HEK293 (cell line): ENCODE measurements at regions not wholly inside any gene's neighbourhood (a gene's known extent, or its start where the extent isn't known, plus 50 kb on each side); places are given as distances from the start of the nearest gene placed in this dataset.
A peak's percentile ranks its signal among the peaks of the same experiment; 100 is the strongest.

Experiments
- HIC1 ChIP-seq: fragments of 450-650 bp; formaldehyde crosslinking; IDR thresholded peaks from 2 replicates; pipeline ENCODE4 v1.5.1; 2016; ENCODE audit warnings: missing biosample characterization, missing genetic modification characterization
- INSM2 ChIP-seq: fragments of 450-650 bp; formaldehyde crosslinking; IDR thresholded peaks from 2 replicates; pipeline ENCODE4 v1.5.1; 2016; ENCODE audit warnings: missing biosample characterization, missing genetic modification characterization
- KLF8 ChIP-seq: fragments of 450-650 bp; formaldehyde crosslinking; IDR thresholded peaks from 2 replicates; pipeline ENCODE4 v1.5.1; 2016; ENCODE audit warnings: missing biosample characterization, missing genetic modification characterization
- PATZ1 ChIP-seq: fragments of 450-650 bp; formaldehyde crosslinking; IDR thresholded peaks from 2 replicates; pipeline ENCODE4 v1.5.1; 2016; ENCODE audit warnings: missing biosample characterization, missing genetic modification characterization
- SALL2 ChIP-seq: fragments of 450-650 bp; formaldehyde crosslinking; IDR thresholded peaks from 2 replicates; pipeline ENCODE4 v1.5.0; 2017; ENCODE audit warnings: missing biosample characterization, mild to moderate bottlenecking, missing genetic modification characterization, borderline replicate concordance
- SP3 ChIP-seq: fragments of 450-650 bp; formaldehyde crosslinking; IDR thresholded peaks from 2 replicates; pipeline ENCODE4 v1.5.1; 2016; ENCODE audit warnings: missing biosample characterization, missing genetic modification characterization
- SP7 ChIP-seq: fragments of 450-650 bp; formaldehyde crosslinking; IDR thresholded peaks from 2 replicates; pipeline ENCODE4 v1.5.1; 2016; ENCODE audit warnings: missing biosample characterization, missing genetic modification characterization
- TSHZ1 ChIP-seq: fragments of 450-650 bp; formaldehyde crosslinking; IDR thresholded peaks from 2 replicates; pipeline ENCODE4 v1.5.1; 2016; ENCODE audit warnings: missing biosample characterization, missing genetic modification characterization, borderline replicate concordance
- ZFP37 ChIP-seq: fragments of 450-650 bp; formaldehyde crosslinking; IDR thresholded peaks from 2 replicates; pipeline ENCODE4 v1.5.1; 2016; ENCODE audit warnings: missing biosample characterization, missing genetic modification characterization
- ZNF19 ChIP-seq: fragments of 450-650 bp; formaldehyde crosslinking; IDR thresholded peaks from 2 replicates; pipeline ENCODE4; 2016; ENCODE audit warnings: missing biosample characterization, missing genetic modification characterization, low read depth
- ZNF366 ChIP-seq: fragments of 450-650 bp; formaldehyde crosslinking; conservative IDR thresholded peaks from 2 replicates; pipeline ENCODE4 v1.5.1; 2016; ENCODE audit warnings: missing biosample characterization, missing genetic modification characterization
- ZNF394 ChIP-seq: fragments of 450-650 bp; formaldehyde crosslinking; IDR thresholded peaks from 2 replicates; pipeline ENCODE4 v1.5.1; 2016; ENCODE audit warnings: missing biosample characterization, missing genetic modification characterization, mild to moderate bottlenecking, moderate library complexity, borderline replicate concordance
- ZNF488 ChIP-seq: fragments of 450-650 bp; formaldehyde crosslinking; IDR thresholded peaks from 2 replicates; pipeline ENCODE4 v1.5.1; 2016; ENCODE audit warnings: missing biosample characterization, missing genetic modification characterization
- ZNF518A ChIP-seq: fragments of 450-650 bp; formaldehyde crosslinking; conservative IDR thresholded peaks from 2 replicates; pipeline ENCODE4 v1.5.1; 2016; ENCODE audit warnings: low read depth, missing biosample characterization, missing genetic modification characterization
- ZNF555 ChIP-seq: fragments of 450-650 bp; formaldehyde crosslinking; conservative IDR thresholded peaks from 2 replicates; pipeline ENCODE4 v1.5.1; 2017; ENCODE audit warnings: missing biosample characterization, mild to moderate bottlenecking, missing genetic modification characterization, inconsistent platforms
- ZNF558 ChIP-seq: fragments of 450-650 bp; formaldehyde crosslinking; IDR thresholded peaks from 2 replicates; pipeline ENCODE4 v1.5.1; 2016; ENCODE audit warnings: missing biosample characterization, missing genetic modification characterization
- ZNF629 ChIP-seq: fragments of 450-650 bp; formaldehyde crosslinking; IDR thresholded peaks from 2 replicates; pipeline ENCODE4 v1.5.1; 2017; ENCODE audit warnings: missing biosample characterization, missing genetic modification characterization
- ZNF639 ChIP-seq: fragments of 450-650 bp; formaldehyde crosslinking; IDR thresholded peaks from 2 replicates; pipeline ENCODE4 v1.5.1; 2016; ENCODE audit warnings: missing biosample characterization, missing genetic modification characterization

- TF ChIP-seq ZNF629 (tag by site-specific recombination) (peak; percentile 87), SP7 (tag by site-specific recombination) (peak; percentile 93), ZFP37 (tag by site-specific recombination) (peak; percentile 57; the same call in 1 of the 2 replicates), SP3 (peak; percentile 35; the same call in 1 of the 2 replicates), ZNF19 (tag by site-specific recombination) (no peak), SALL2 (tag by site-specific recombination) (no peak), ZNF555 (tag by site-specific recombination) (no peak), INSM2 (tag by site-specific recombination) (peak; percentile 55), ZNF394 (tag by site-specific recombination) (0 out of 2 replicates have a peak, but pooled peaks have one; percentile 30), ZNF366 (tag by site-specific recombination) (peak; percentile 9; the same call in 1 of the 2 replicates), KLF8 (tag by site-specific recombination) (0 out of 2 replicates have a peak, but pooled peaks have one; percentile 31), ZNF518A (tag by site-specific recombination) (peak; percentile 36; the same call in 1 of the 2 replicates), TSHZ1 (tag by site-specific recombination) (peak; percentile 11; the same call in 1 of the 2 replicates), HIC1 (peak; percentile 89), ZNF558 (tag by site-specific recombination) (no peak), ZNF639 (tag by site-specific recombination) (no peak), PATZ1 (tag by site-specific recombination) (no peak), ZNF488 (tag by site-specific recombination) (no peak)
Observed at GRCh38 chr5:10913841-10914240, 152.8 kb upstream of the DAP start (continued).
